ENCODE measurements at regions not wholly inside any gene's neighbourhood (a gene's known extent, or its start where the extent isn't known, plus 50 kb on each side); places are given as distances from the start of the nearest gene placed in this dataset.

GRCh38 chr9:90974643-90975245, 173.1 kb downstream of the SYK start (continued):
- TF ChIP-seq RFX5 (IDR thresholded peaks at IDR 0.05; ENCODE audit: borderline replicate concordance, low read depth, low read length) (no peak), SP1 (IDR thresholded peaks at IDR 0.05; ENCODE audit: low read depth, low read length) (no peak), TBP (IDR thresholded peaks at IDR 0.05; ENCODE audit: low read depth, low read length) (no peak), YY1 (IDR thresholded peaks at IDR 0.05; ENCODE audit: low read depth, low read length) (no peak), KDM1A (IDR thresholded peaks at IDR 0.05; ENCODE audit: borderline replicate concordance, low read length) (no peak), CTCF (IDR thresholded peaks at IDR 0.05; ENCODE audit: control extremely low read depth in 1 of 3, insufficient read depth in 1 of 3, low read depth in 1 of 3, low read length in 3 of 3) (no peak)
